Type B pancreatic cell (in vitro differentiated cells): ENCODE measurements at regions not wholly inside any gene's neighbourhood (a gene's known extent, or its start where the extent isn't known, plus 50 kb on each side); places are given as distances from the start of the nearest gene placed in this dataset.

Experiments used
- DNase-seq: peaks from one replicate; pipeline ENCODE4 v3.0.0; 2021; ENCODE audit warnings: mixed read lengths; ENCODE audit not compliant: unreplicated experiment; ENCODE audit errors: extremely low spot score
- H3K27ac Mint-ChIP-seq: 2 replicates; pipeline ENCODE4 v1.8.0; 2021; ENCODE audit warnings: mild to moderate bottlenecking, mixed read lengths
- H3K27me3 Mint-ChIP-seq: 2 replicates; pipeline ENCODE4 v1.8.0; 2021; ENCODE audit warnings: mixed read lengths
- H3K36me3 Mint-ChIP-seq: 2 replicates; pipeline ENCODE4 v1.8.0; 2021; ENCODE audit warnings: mixed read lengths
- H3K4me1 Mint-ChIP-seq: one replicate; pipeline ENCODE4 v1.8.0; 2021; ENCODE audit warnings: mixed read lengths; ENCODE audit not compliant: unreplicated experiment
- H3K4me3 Mint-ChIP-seq: 2 replicates; pipeline ENCODE4 v1.8.0; 2021; ENCODE audit warnings: mild to moderate bottlenecking, mixed read lengths
- H3K9me3 Mint-ChIP-seq: 2 replicates; pipeline ENCODE4 v1.8.0; 2021; ENCODE audit warnings: mixed read lengths
- CTCF ChIP-seq: fragments of 200-600 bp; sonication (generic); conservative IDR thresholded peaks from 2 replicates; pipeline ENCODE4 v1.5.0; 2021; ENCODE audit warnings: antibody characterized with exemption, mild to moderate bottlenecking

- no peak overlapping the region for H3K27ac Mint-ChIP-seq
- H3K9me3 Mint-ChIP-seq: no peaks in the 10 kb centered on the region
- peak overlapping the region; percentile 32 for H3K4me3 Mint-ChIP-seq
- peaks cover 12% of the 10 kb centered on the region for H3K4me1 Mint-ChIP-seq
- no peak for TF ChIP-seq CTCF
- peaks cover 39% of the 10 kb centered on the region for H3K27me3 Mint-ChIP-seq
- no peaks in the 10 kb centered on the region for H3K36me3 Mint-ChIP-seq
- no peak for DNase-seq
These were observed 65.0 kb upstream of the POU3F3 start for GRCh38 chr2:104788742-104789455.

DNA sequence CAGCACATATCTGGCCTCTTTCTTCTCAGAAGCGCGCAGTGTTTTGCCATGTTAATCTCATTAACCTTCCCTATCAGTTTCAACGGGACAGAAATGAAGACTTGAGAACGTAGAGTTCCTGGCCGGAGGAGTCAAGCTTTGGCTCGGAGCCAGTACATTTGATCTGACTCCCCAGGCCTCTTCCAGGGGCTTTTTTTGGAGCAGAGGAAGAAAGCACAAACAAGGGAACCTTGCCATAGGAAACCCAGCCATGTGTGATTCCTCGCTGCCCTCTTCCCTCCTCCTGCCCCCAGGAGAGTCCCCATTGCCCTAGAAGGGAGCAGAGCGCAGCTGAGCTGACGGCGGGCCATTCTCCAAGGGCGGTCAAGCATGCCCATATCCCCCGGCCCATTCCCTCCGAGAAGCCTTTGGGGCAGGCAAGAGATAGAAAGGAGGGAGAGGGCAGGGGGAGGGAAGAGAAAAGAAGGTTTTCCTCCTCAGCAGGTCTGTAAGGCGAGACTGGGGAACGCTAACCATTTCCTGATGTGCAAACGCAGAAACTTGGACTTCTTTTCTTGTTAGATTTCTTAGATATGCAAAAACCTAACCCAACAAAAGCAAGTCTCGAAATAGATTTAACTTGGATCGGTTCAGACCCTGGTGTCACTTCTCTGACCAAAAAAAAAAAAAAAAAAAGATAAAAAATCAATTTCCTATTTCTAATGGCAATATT, 63.7 kb upstream of the POU3F3 start:
- H3K27ac Mint-ChIP-seq: no peak overlapping the region
- H3K4me3 Mint-ChIP-seq: peak overlapping the region; percentile 40
- H3K36me3 Mint-ChIP-seq: no peaks in the 10 kb centered on the region
- H3K4me1 Mint-ChIP-seq: peaks cover 17% of the 10 kb centered on the region
- peaks cover 36% of the 10 kb centered on the region for H3K27me3 Mint-ChIP-seq
- TF ChIP-seq CTCF: no peak
- no peak for DNase-seq
- H3K9me3 Mint-ChIP-seq: no peaks in the 10 kb centered on the region

- Mint-ChIP-seq H3K36me3 (no peaks in the 10 kb centered on the region), H3K4me1 (peaks cover 18% of the 10 kb centered on the region), H3K27me3 (peaks cover 44% of the 10 kb centered on the region), H3K9me3 (no peaks in the 10 kb centered on the region), H3K27ac (no peak overlapping the region), H3K4me3 (no peak overlapping the region)
- DNase-seq: no peak
- TF ChIP-seq CTCF: no peak
These were observed 62.9 kb upstream of the POU3F3 start for GRCh38 chr2:104790901-104791495.

DNA sequence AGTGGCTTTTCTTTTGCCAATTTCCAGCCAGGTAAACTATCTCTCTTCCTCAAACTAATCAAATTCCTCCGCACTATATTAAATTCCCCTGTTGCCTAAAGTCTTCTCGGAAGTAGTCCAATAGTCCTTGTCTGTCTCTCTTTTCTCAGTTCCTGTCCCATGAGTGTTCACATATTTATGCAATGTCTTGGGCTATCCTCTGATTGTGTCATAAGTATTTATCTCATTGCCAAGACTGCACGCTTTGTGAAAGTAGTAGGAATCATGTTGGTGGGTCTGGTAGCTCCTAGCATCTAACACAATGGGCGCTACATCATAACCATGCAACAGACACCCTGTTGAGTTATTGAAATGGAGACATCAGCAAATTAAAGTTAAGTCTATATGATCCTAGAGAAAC, 59.9 kb upstream of the POU3F3 start:
- peaks cover 24% of the 10 kb centered on the region for H3K27me3 Mint-ChIP-seq
- no peaks in the 10 kb centered on the region for H3K36me3 Mint-ChIP-seq
- peaks cover 14% of the 10 kb centered on the region for H3K4me1 Mint-ChIP-seq
- no peak overlapping the region for H3K27ac Mint-ChIP-seq
- H3K4me3 Mint-ChIP-seq: no peak overlapping the region
- no peaks in the 10 kb centered on the region for H3K9me3 Mint-ChIP-seq
- DNase-seq: no peak
- TF ChIP-seq CTCF: no peak

GRCh38 chr2:104794441-104794840, 59.5 kb upstream of the POU3F3 start:
- DNase-seq: no peak
- no peak overlapping the region for H3K27ac Mint-ChIP-seq
- no peaks in the 10 kb centered on the region for H3K36me3 Mint-ChIP-seq
- no peaks in the 10 kb centered on the region for H3K9me3 Mint-ChIP-seq
- H3K4me1 Mint-ChIP-seq: peaks cover 12% of the 10 kb centered on the region
- no peak for TF ChIP-seq CTCF
- H3K4me3 Mint-ChIP-seq: no peak overlapping the region
- peaks cover 20% of the 10 kb centered on the region for H3K27me3 Mint-ChIP-seq
